DOHH2 (cell line): ENCODE measurements at regions not wholly inside any gene's neighbourhood (a gene's known extent, or its start where the extent isn't known, plus 50 kb on each side); places are given as distances from the start of the nearest gene placed in this dataset.
"Not testable (repeated sequence)": the region's sequence is repeated elsewhere in the genome, so short reads cannot be mapped to it uniquely, and the experiment has no call there.

ENCODE experiments used
- H3F3A ChIP-seq: fragments of 200-600 bp; sonication (generic), shearing (Covaris generic); 2 replicates; pipeline ENCODE4 v1.6.0; 2016; ENCODE audit warnings: antibody characterized with exemption, mild to moderate bottlenecking; ENCODE audit not compliant: control insufficient read depth, insufficient read depth
- H3K27ac ChIP-seq: fragments of 200-600 bp; sonication (generic); 2 replicates; pipeline ENCODE4 v1.5.1; 2014; ENCODE audit warnings: low read depth, mild to moderate bottlenecking, low read length, moderate library complexity
- H3K27me3 ChIP-seq: fragments of 200-600 bp; sonication (generic); 2 replicates; pipeline ENCODE4 v1.6.1; 2014; ENCODE audit warnings: mild to moderate bottlenecking, low read length, mixed read lengths; ENCODE audit not compliant: control insufficient read depth
- H3K36me3 ChIP-seq: fragments of 200-600 bp; sonication (generic); 2 replicates; pipeline ENCODE4 v1.6.1; 2014; ENCODE audit warnings: mild to moderate bottlenecking, low read length, moderate library complexity, mixed read lengths; ENCODE audit not compliant: control insufficient read depth
- H3K4me1 ChIP-seq: fragments of 200-600 bp; sonication (generic); 2 replicates; pipeline ENCODE4 v1.6.1; 2014; ENCODE audit warnings: mild to moderate bottlenecking, low read length, mixed read lengths; ENCODE audit not compliant: control insufficient read depth
- H3K4me2 ChIP-seq: fragments of 200-600 bp; sonication (generic); 2 replicates; pipeline ENCODE4 v1.6.0; 2014; ENCODE audit warnings: mild to moderate bottlenecking, low read length, moderate library complexity
- H3K4me3 ChIP-seq: fragments of 200-600 bp; sonication (generic); 2 replicates; pipeline ENCODE4 v1.5.1; 2014; ENCODE audit warnings: mild to moderate bottlenecking, low read length, mixed read lengths
- H3K79me2 ChIP-seq: fragments of 200-600 bp; sonication (generic); 2 replicates; pipeline ENCODE4 v1.6.1; 2014; ENCODE audit warnings: mild to moderate bottlenecking, low read length, mixed read lengths; ENCODE audit not compliant: control insufficient read depth
- H3K9me2 ChIP-seq: fragments of 200-600 bp; sonication (generic); replicated peaks from 2 replicates; pipeline ENCODE4 v1.6.1; 2014; ENCODE audit warnings: mild to moderate bottlenecking, low read length, mixed read lengths; ENCODE audit not compliant: control insufficient read depth
- H3K9me3 ChIP-seq: fragments of 200-600 bp; sonication (generic); 2 replicates; pipeline ENCODE4 v1.6.1; 2014; ENCODE audit warnings: antibody characterized with exemption, low read length, mixed read lengths; ENCODE audit not compliant: control insufficient read depth, insufficient read depth
- H4K20me1 ChIP-seq: fragments of 200-600 bp; sonication (generic); 2 replicates; pipeline ENCODE4 v1.6.0; 2014; ENCODE audit warnings: low read depth, mild to moderate bottlenecking, antibody characterized with exemption, low read length, moderate library complexity; ENCODE audit not compliant: control insufficient read depth, insufficient read depth
- EZH2phosphoT487 ChIP-seq: fragments of 200-600 bp; sonication (generic); IDR thresholded peaks from 2 replicates; pipeline ENCODE4 v1.6.1; 2017; ENCODE audit warnings: borderline replicate concordance, mild to moderate bottlenecking, antibody characterized with exemption, low read length, moderate library complexity, mixed read lengths
- TF ChIP-seq, protein P1 (sequence below): fragments of 200-600 bp; sonication (generic); IDR thresholded peaks from one replicate; pipeline ENCODE4 v1.5.1; 2014; ENCODE audit warnings: antibody characterized with exemption, mild to moderate bottlenecking, low read depth, low read length; ENCODE audit not compliant: poor library complexity, severe bottlenecking

DNA sequence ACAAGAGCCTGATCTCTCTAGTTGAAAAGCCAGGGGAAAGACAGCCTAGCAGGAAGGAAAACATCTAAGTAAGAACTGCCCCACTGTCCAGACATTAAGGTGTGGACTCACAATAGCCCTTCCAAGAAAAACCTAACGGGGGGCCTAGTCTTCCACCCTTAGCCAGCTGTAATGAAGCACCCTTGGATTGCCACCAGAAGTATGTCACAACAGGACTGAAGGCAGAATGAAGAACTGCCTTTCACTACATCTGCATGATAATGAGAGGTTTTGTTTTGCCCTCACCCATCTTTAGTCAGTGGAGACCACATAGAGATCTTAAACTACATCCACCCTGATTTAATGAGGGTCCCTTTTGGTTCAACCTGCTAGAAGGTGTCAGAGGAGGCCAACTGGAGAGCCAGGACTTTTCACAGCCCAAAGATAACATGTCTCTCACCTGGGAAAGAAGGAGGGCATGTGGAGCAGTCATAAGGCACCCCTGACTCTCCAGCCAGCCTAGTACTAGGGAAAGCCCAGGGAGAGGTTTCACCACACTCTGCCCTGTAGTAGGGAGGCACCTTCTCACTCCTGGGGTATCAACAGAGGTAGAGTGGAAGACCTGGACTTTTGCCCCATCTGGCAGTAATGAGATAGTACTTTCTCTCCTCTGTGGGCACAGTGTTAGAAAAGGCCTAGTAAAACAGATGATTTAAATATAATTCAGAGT is 1017.4 kb upstream of the MANEA start:
- Histone ChIP-seq H3K4me2 (no peak overlapping the region), H3K79me2 (no peaks in the 10 kb centered on the region), H3K36me3 (no peaks in the 10 kb centered on the region), H3K4me1 (no peaks in the 10 kb centered on the region), H3K9me2 (no peaks in the 10 kb centered on the region), H3K27me3 (no peaks in the 10 kb centered on the region), H3K27ac (no peak overlapping the region), H3F3A (no peaks in the 10 kb centered on the region), H4K20me1 (no peaks in the 10 kb centered on the region), H3K9me3 (no peaks in the 10 kb centered on the region), H3K4me3 (no peak overlapping the region)
- TF ChIP-seq EZH2phosphoT487, result no peak
- TF ChIP-seq, protein P1, sequence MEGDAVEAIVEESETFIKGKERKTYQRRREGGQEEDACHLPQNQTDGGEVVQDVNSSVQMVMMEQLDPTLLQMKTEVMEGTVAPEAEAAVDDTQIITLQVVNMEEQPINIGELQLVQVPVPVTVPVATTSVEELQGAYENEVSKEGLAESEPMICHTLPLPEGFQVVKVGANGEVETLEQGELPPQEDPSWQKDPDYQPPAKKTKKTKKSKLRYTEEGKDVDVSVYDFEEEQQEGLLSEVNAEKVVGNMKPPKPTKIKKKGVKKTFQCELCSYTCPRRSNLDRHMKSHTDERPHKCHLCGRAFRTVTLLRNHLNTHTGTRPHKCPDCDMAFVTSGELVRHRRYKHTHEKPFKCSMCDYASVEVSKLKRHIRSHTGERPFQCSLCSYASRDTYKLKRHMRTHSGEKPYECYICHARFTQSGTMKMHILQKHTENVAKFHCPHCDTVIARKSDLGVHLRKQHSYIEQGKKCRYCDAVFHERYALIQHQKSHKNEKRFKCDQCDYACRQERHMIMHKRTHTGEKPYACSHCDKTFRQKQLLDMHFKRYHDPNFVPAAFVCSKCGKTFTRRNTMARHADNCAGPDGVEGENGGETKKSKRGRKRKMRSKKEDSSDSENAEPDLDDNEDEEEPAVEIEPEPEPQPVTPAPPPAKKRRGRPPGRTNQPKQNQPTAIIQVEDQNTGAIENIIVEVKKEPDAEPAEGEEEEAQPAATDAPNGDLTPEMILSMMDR, result no peak

DNA sequence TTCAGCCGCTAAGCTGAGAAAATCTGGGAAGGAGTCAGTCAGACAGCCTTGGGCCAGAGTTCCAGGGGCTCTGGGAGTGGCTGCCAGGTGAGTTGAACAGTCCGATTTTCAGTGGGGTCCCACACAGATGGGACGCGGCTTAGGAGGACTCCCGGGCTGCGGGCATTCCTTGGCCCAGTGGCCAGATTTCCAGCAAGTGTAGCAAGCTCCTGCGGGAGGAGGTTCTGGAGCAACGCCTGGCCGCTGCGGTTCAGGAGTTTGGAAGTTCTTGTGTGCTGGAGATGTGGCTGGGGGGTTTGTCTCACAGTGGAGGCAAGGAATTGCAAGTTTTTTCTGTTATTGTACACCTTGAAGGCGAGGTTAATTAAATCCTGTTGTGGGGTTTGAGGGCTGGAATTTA is 1020.1 kb upstream of the MANEA start:
- H3K4me1 ChIP-seq, H3K4me2 ChIP-seq, H3K79me2 ChIP-seq, H3K9me3 ChIP-seq, H3K4me3 ChIP-seq, H3K9me2 ChIP-seq, H3K27me3 ChIP-seq, H3K36me3 ChIP-seq, H3F3A ChIP-seq, H3K27ac ChIP-seq, H4K20me1 ChIP-seq: not testable (repeated sequence)

DNA sequence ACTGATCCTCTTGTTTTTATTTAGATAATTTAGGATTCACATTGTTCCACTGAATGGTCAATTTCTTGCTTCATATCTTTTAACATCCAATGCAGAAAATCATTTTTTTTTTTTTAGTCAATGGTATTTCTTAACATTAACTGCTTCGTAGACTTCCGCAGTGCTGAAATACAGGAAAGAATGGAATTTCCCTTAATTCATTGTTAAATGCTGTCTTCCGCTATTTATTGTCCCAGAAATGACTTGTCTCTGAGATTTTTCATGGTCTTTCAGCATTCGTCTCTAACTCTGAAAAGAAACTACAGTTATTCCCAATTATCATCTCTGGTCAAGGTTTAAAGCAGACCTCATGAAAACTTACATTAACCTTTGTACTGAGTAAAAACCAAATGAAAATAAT is 1029.1 kb upstream of the MANEA start:
- Histone ChIP-seq H3K27me3 (no peaks in the 10 kb centered on the region), H3K79me2 (no peaks in the 10 kb centered on the region), H3K9me2 (no peaks in the 10 kb centered on the region), H3K4me3 (no peak overlapping the region), H3K9me3 (no peaks in the 10 kb centered on the region), H3K4me2 (no peak overlapping the region), H3K36me3 (no peaks in the 10 kb centered on the region), H3K4me1 (no peaks in the 10 kb centered on the region), H3F3A (no peaks in the 10 kb centered on the region), H3K27ac (no peak overlapping the region), H4K20me1 (no peaks in the 10 kb centered on the region)
- TF ChIP-seq EZH2phosphoT487, result no peak
- TF ChIP-seq, protein P1, result no peak

DNA sequence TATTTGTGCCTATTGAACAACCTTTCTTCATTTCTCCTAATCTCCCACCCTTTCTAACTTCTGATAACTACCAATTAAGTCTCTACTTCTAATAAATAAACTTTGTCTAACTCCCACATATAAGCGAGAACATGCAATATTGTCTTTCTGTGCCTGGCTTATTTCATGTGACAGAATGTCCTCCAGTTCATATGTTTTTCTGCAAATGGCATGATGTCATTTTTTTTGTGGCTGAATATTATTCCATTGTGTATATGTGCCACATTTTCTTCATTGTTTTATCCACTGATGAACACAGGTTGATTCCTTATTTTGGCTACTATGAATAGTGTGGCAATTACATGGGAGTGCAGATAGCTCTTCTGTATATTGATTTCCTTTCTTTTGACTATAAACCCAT is 1041.5 kb upstream of the MANEA start:
- H3K27ac ChIP-seq, result no peak overlapping the region
- H3K4me1 ChIP-seq, result no peaks in the 10 kb centered on the region
- H3K4me2 ChIP-seq, result no peak overlapping the region
- H3F3A ChIP-seq, result no peaks in the 10 kb centered on the region
- no peaks in the 10 kb centered on the region for H3K9me2 ChIP-seq
- no peaks in the 10 kb centered on the region for H3K9me3 ChIP-seq
- TF ChIP-seq EZH2phosphoT487, result no peak
- TF ChIP-seq, protein P1, result no peak
- no peaks in the 10 kb centered on the region for H3K27me3 ChIP-seq
- no peak overlapping the region for H3K4me3 ChIP-seq
- no peaks in the 10 kb centered on the region for H4K20me1 ChIP-seq
- no peaks in the 10 kb centered on the region for H3K36me3 ChIP-seq
- H3K79me2 ChIP-seq, result no peaks in the 10 kb centered on the region
